Left lung (tissue), 4 donors: ENCODE measurements at regions not wholly inside any gene's neighbourhood (a gene's known extent, or its start where the extent isn't known, plus 50 kb on each side); places are given as distances from the start of the nearest gene placed in this dataset.

Experiments used
- ATAC-seq: fragments of 200-7000 bp; cut with Tn5 transposase; one replicate; pipeline ENCODE4 v1.9.1; 2020; ENCODE audit warnings: moderate library complexity
- DNase-seq, 4 donors: peaks; one replicate each; pipeline ENCODE4 v3.0.0-alpha.2; 2013 to 2020
- H3K27ac ChIP-seq, 2 donors: fragments of 200-600 bp; sonication (generic) in 1 of 2; one replicate each; pipeline versions ENCODE4 v1.5.0 to v1.8.0; 2020 to 2021
- H3K27me3 ChIP-seq, 2 donors: fragments of 200-600 bp; sonication (generic) in 1 of 2; one replicate each; pipeline versions ENCODE4 v1.5.0 to v1.8.0; 2020 to 2021
- H3K36me3 ChIP-seq, 2 donors: fragments of 200-600 bp; sonication (generic) in 1 of 2; one replicate each; pipeline versions ENCODE4 v1.5.0 to v1.8.0; 2020 to 2021
- H3K4me1 ChIP-seq, 2 donors: fragments of 200-600 bp; one replicate each; pipeline ENCODE4 v1.8.0; 2021
- H3K4me3 ChIP-seq, 2 donors: fragments of 200-600 bp; sonication (generic) in 1 of 2; one replicate each; pipeline versions ENCODE4 v1.5.0 to v1.8.0; 2020 to 2021; ENCODE audit warnings: mild to moderate bottlenecking in 1 of 2
- H3K9me3 ChIP-seq, 2 donors: fragments of 200-600 bp; sonication (generic) in 1 of 2; one replicate each; pipeline versions ENCODE4 v1.5.0 to v1.8.0; 2020 to 2021
- intact Hi-C, 2 donors: fragments of 100-400 bp; cut with DNase I; formaldehyde crosslinking; loops; one replicate each; pipeline versions ENCODE4 v1.11.2 to v1.14.2; 2022
- TF ChIP-seq, protein P1 (sequence below), 2 donors: fragments of 200-600 bp; sonication (generic) in 1 of 2; IDR thresholded peaks; one replicate each; pipeline versions ENCODE4 v1.5.0 to v1.8.0; 2021; ENCODE audit warnings: antibody characterized with exemption in 2 of 2
- donor health status: DM: no; HTN: yes; CAD: no.
- donor health status: DM: no; HTN: no; CAD: no.

DNA sequence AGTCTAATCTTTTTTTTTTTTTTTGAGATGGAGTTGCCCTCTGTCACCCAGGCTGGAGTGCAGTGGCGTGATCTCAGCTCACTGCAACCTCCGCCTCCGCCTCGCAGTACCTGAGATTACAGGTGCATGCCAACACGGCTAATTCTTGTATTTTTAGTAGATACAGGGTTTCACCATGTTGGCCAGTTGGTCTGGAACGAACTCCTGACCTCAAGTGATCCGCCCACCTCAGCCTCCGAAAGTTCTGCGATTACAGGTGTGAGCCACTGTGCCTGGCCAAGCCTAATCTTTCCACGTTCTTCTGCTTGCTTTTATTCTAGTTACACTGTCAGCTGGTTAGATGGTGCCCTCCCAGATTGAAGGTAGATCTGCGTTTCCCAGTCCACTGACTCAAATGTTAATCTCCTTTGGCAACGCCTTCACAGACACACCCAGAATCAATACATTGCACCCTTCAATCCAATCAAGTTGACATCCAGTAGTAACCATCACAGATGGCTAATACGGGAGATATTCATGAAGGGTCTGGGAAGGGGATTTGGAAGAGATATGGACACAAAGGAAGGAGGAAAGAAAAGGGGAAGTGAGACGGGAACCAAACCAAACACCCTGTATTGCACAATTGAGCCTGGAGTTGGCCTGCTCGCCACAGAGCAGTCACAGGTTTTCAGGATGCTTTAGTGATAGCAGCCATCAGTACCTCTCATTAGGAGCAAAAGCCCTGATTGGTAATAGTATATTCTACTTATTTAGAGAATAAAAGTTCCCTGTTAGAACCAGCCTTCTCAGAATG lies 229.8 kb downstream of the PIK3C3 start:
- ATAC-seq (no peak), DNase-seq (peak in 1 of 4 donors; percentile 18)
- no peaks in the 10 kb centered on the region for H3K27me3 ChIP-seq
- no peaks in the 10 kb centered on the region for H3K9me3 ChIP-seq
- TF ChIP-seq, protein P1, sequence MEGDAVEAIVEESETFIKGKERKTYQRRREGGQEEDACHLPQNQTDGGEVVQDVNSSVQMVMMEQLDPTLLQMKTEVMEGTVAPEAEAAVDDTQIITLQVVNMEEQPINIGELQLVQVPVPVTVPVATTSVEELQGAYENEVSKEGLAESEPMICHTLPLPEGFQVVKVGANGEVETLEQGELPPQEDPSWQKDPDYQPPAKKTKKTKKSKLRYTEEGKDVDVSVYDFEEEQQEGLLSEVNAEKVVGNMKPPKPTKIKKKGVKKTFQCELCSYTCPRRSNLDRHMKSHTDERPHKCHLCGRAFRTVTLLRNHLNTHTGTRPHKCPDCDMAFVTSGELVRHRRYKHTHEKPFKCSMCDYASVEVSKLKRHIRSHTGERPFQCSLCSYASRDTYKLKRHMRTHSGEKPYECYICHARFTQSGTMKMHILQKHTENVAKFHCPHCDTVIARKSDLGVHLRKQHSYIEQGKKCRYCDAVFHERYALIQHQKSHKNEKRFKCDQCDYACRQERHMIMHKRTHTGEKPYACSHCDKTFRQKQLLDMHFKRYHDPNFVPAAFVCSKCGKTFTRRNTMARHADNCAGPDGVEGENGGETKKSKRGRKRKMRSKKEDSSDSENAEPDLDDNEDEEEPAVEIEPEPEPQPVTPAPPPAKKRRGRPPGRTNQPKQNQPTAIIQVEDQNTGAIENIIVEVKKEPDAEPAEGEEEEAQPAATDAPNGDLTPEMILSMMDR (IDR thresholded peaks at IDR 0.05) = no peak
- intact Hi-C loops = no loop called here
- H3K36me3 ChIP-seq = no peaks in the 10 kb centered on the region
- H3K4me1 ChIP-seq = no peaks in the 10 kb centered on the region
- H3K27ac ChIP-seq = no peak overlapping the region
- H3K4me3 ChIP-seq = no peak overlapping the region

DNA sequence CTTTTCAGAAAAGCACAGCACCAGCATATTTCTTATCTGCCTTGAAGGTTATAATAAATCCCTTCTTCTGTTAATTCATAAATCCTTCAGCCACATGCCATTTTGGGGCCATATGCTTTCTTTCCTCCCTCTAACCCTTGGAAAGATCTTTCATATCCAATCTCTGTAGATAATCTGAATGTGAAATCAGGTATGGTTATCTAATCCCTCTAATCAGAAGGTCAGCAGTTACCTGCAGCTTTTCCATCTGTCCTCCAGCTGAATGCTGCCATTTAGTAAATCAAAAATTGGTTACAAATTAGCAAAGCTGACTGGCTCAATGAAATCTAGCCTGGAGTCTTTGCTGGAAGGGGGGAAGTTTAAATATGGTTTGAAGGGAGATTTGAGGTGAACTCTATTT lies 230.5 kb downstream of the PIK3C3 start:
- TF ChIP-seq, protein P1 (IDR thresholded peaks at IDR 0.05) = no peak
- H3K27ac ChIP-seq = no peak overlapping the region
- no peak for ATAC-seq
- no peaks in the 10 kb centered on the region for H3K27me3 ChIP-seq
- no peaks in the 10 kb centered on the region for H3K9me3 ChIP-seq
- no peaks in the 10 kb centered on the region for H3K36me3 ChIP-seq
- H3K4me1 ChIP-seq = no peaks in the 10 kb centered on the region
- intact Hi-C loops = no loop called here
- H3K4me3 ChIP-seq = no peak overlapping the region
- no peak for DNase-seq

DNA sequence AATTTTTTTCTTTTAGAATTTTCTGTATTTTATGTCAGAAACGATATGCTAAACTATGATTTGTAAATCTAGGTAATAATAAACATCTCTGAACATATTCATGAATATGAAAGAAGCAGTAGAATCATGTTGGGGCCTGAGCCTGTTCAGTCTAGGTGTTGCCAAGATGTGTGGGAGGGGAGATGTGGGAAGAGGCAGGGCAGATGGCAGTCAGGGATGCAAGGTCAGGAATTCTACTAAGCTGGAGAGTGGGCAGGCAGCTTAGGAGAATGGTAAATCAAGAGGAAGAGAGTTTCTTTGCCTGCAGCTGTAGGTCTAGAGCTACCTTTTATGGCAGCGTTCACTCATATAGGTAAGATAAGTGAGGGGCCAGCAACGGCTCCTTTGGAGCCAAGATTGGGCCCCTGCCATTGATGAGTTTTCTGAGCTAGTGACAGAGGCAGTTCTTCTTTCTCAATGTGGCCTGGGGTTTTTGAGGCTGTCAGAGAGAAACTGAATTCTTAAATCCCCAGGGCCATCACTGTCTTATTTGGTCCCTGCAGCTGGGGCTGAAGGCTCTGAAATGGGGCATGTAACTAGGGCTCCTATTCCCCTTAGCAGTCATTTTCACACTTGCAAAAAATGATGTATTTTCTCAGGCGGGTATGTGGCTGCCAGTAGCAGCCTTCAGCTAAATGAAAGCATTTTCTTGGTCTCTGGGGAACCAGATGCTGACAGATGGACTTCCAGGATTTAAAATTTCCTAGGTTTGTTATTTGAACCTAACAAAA lies 232.8 kb downstream of the PIK3C3 start:
- no peak overlapping the region for H3K4me3 ChIP-seq
- no peaks in the 10 kb centered on the region for H3K27me3 ChIP-seq
- intact Hi-C loops = no loop called here
- H3K36me3 ChIP-seq = no peaks in the 10 kb centered on the region
- no peaks in the 10 kb centered on the region for H3K4me1 ChIP-seq
- H3K27ac ChIP-seq = no peak overlapping the region
- TF ChIP-seq, protein P1 (IDR thresholded peaks at IDR 0.05) = no peak
- ATAC-seq = no peak
- DNase-seq = no peak
- H3K9me3 ChIP-seq = no peaks in the 10 kb centered on the region

DNA sequence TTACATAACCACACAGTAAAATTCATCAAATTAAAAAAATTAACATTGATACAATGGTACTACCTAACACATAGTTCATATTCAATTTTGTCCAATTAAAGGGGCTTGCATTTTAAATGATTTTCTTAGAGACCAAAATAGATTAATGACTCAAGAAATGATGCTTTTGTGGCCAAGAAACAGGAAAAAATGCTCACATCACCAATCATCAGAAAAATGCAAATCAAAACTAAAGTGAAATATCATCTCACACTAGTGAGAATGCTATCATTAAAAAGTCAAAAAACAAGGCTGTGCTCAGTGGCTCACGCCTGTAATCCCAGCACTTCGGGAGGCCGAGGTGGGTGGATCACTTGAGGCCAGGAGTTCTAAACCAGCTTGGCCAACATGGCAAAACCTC lies 235.6 kb downstream of the PIK3C3 start:
- intact Hi-C loops = no loop called here
- TF ChIP-seq, protein P1 (IDR thresholded peaks at IDR 0.05) = no peak
- Histone ChIP-seq H3K4me3 (no peak overlapping the region), H3K27ac (no peak overlapping the region), H3K36me3 (no peaks in the 10 kb centered on the region), H3K9me3 (no peaks in the 10 kb centered on the region), H3K4me1 (no peaks in the 10 kb centered on the region), H3K27me3 (no peaks in the 10 kb centered on the region)
- DNase-seq = no peak
- no peak for ATAC-seq
